ENCODE measurements at regions not wholly inside any gene's neighbourhood (a gene's known extent, or its start where the extent isn't known, plus 50 kb on each side); places are given as distances from the start of the nearest gene placed in this dataset.

DNA sequence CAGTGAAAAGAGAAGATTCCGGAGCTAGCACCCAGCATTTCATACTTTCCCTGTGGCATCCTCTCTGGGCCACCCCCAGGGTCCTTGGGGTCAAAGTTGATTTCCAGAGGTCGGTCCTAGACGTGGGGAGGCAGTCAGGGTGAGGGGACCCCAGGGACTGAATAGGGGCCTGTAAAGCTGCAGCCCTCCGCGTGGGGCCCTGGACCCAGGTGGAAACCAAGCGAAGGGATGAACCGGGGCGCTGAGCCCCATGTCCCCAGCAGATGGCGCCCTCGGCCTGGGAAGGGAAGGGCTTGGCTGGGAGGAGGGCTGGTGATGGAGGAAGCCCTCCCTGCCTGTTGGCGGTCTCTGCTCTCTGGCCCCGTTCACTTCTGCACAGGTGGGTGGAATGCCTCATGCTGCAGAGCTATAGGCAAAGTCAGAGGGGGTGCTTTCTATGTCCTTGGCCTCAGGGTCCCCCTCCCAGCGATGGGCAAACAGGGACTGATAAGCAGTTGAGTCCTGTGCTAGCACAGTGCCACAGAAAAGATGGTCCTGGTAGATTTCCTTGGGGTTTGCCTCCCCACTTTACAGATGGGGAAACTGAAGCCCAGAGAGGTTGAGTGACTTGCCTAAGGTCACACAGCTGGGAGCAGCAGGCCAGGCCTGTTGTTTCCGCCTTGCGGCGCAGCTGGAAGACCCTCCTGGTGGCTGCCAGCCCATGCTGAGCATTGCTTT lies 163.4 kb upstream of the CIBAR2 start:
- Histone ChIP-seq H3K36me3 (no peaks in the 10 kb centered on the region), H3K27ac (no peak overlapping the region), H3K4me3 (replicated peaks in 1 of 3) (no peak overlapping the region), H3K27me3 (no peaks in the 10 kb centered on the region), H3K4me1 (peaks cover 10 to 12% of the 10 kb centered on the region in 2 donors), H3K9me3 (no peaks in the 10 kb centered on the region)
- TF ChIP-seq CTCF (IDR thresholded peaks at IDR 0.05) (peak; percentile 75 to 97 (median 86)), POLR2A (IDR thresholded peaks at IDR 0.05) (no peak)
- intact Hi-C loops (cut with DNase I), result no loop called here
- DNase-seq, result peak; percentile 60 to 74
- 32 to 40% methylated on average over 10 to 15 of the region's 16 CpGs for WGBS, 2 donors

DNA sequence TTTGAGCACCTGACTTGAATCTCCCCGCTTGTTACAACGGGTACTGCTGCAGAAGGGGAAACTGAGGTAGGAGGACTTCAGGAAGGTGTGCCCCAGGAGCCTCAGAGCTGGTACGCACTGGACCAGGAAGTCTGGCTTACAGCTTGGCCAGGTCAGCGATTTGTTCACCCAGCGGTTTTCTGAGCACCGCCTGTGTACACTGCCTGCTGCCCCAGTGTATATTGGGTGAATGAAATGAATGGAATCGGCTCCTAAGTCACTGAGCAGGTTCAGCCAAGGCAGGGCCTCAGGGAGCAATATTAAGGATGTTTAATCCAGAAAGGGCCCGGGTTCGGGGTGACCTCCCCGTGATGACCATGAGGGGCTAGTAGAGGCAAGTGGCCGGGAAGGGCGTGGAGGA lies 164.0 kb upstream of the CIBAR2 start:
- Histone ChIP-seq H3K4me3 (replicated peaks in 1 of 3) (no peak overlapping the region), H3K4me1 (peaks cover 10 to 12% of the 10 kb centered on the region in 2 donors), H3K9me3 (no peaks in the 10 kb centered on the region), H3K27ac (no peak overlapping the region), H3K27me3 (no peaks in the 10 kb centered on the region), H3K36me3 (no peaks in the 10 kb centered on the region)
- DNase-seq, result no peak
- no peak for TF ChIP-seq POLR2A (IDR thresholded peaks at IDR 0.05)
- no peak for TF ChIP-seq CTCF (IDR thresholded peaks at IDR 0.05)
- WGBS, 2 donors, result 73 to 75% methylated on average over 12 of the region's 12 CpGs
- intact Hi-C loops (cut with DNase I), result no loop called here

GRCh38 chr16:85276721-85277120 lies 164.4 kb upstream of the CIBAR2 start:
- H3K27ac ChIP-seq, result no peak overlapping the region
- no peaks in the 10 kb centered on the region for H3K36me3 ChIP-seq
- peaks cover 10 to 12% of the 10 kb centered on the region in 2 donors for H3K4me1 ChIP-seq
- TF ChIP-seq POLR2A (IDR thresholded peaks at IDR 0.05) (no peak), CTCF (IDR thresholded peaks at IDR 0.05) (no peak)
- H3K27me3 ChIP-seq, result no peaks in the 10 kb centered on the region
- DNase-seq, result no peak
- intact Hi-C loops (cut with DNase I), result no loop called here
- no peak overlapping the region for H3K4me3 ChIP-seq (replicated peaks in 1 of 3)
- no peaks in the 10 kb centered on the region for H3K9me3 ChIP-seq
- 93% methylated on average over 9 to 10 of the region's 10 CpGs for WGBS, 2 donors

DNA sequence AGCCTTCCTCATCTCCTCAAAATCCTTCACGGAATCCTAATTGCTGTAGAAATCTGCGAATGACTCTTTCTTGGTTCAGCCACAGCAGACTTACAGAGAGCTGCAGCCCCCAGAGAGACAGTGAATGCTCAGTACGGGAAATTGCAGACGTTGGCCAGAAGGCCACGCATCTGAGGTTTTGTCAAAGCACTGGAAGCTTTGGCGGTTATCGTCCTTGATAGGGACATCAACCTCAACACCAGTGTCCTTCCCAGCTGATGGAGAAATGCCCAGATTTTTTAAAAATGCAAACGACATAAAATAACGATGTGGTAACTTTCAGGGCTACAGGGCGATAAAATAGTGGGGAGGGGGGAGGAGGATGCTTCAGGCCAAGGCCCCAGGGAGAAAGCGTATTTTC lies 166.6 kb upstream of the CIBAR2 start:
- no peak overlapping the region for H3K4me3 ChIP-seq (replicated peaks in 1 of 3)
- H3K9me3 ChIP-seq, result no peaks in the 10 kb centered on the region
- intact Hi-C loops (cut with DNase I), result no loop called here
- peak overlapping the region in 2 of 3 donors; percentile 15 to 60 for H3K27ac ChIP-seq
- WGBS, 2 donors, result 76 to 88% methylated on average over 11 of the region's 11 CpGs
- no peak for DNase-seq
- no peaks in the 10 kb centered on the region for H3K36me3 ChIP-seq
- H3K27me3 ChIP-seq, result no peaks in the 10 kb centered on the region
- H3K4me1 ChIP-seq, result peaks cover 10 to 12% of the 10 kb centered on the region in 2 donors
- TF ChIP-seq CTCF (IDR thresholded peaks at IDR 0.05) (no peak), POLR2A (IDR thresholded peaks at IDR 0.05) (no peak)

GRCh38 chr16:85279402-85279801 lies 167.1 kb upstream of the CIBAR2 start:
- intact Hi-C loops (cut with DNase I), result no loop called here
- TF ChIP-seq POLR2A (IDR thresholded peaks at IDR 0.05) (no peak), CTCF (IDR thresholded peaks at IDR 0.05) (no peak)
- peak overlapping the region; percentile 12 to 60 (median 47) for H3K27ac ChIP-seq

More at GRCh38 chr16:85279402-85279801, 167.1 kb upstream of the CIBAR2 start:
- Histone ChIP-seq H3K9me3 (no peaks in the 10 kb centered on the region), H3K4me3 (replicated peaks in 1 of 3) (no peak overlapping the region), H3K36me3 (no peaks in the 10 kb centered on the region), H3K27me3 (no peaks in the 10 kb centered on the region), H3K4me1 (peaks cover 10 to 12% of the 10 kb centered on the region in 2 donors)
- WGBS, 2 donors, result 41 to 68% methylated on average over 4 of the region's 4 CpGs
- peak; percentile 43 to 48 for DNase-seq

Data from thyroid gland (tissue), 4 donors.